Jurkat, Clone E6-1 (cell line): ENCODE measurements at regions not wholly inside any gene's neighbourhood (a gene's known extent, or its start where the extent isn't known, plus 50 kb on each side); places are given as distances from the start of the nearest gene placed in this dataset.
"Not testable (repeated sequence)": the region's sequence is repeated elsewhere in the genome, so short reads cannot be mapped to it uniquely, and the experiment has no call there.

Experiments used
- DNase-seq: peaks from one replicate; pipeline ENCODE4 v3.0.0-alpha.2; 2011; ENCODE audit warnings: low read depth, low spot score
- H3K4me3 ChIP-seq: 2 replicates; pipeline ENCODE4 v1.5.1; 2011; ENCODE audit warnings: mild to moderate bottlenecking, low read length, control low read depth, moderate library complexity

- no peak for DNase-seq
- no peak overlapping the region for H3K4me3 ChIP-seq
Measured at GRCh38 chr9:107792596-107792995, 303.0 kb upstream of the KLF4 start.

GRCh38 chr9:107792006-107792405 is 302.4 kb upstream of the KLF4 start:
- H3K4me3 ChIP-seq, result no peak overlapping the region
- no peak for DNase-seq

- H3K4me3 ChIP-seq, result no peak overlapping the region
- DNase-seq, result no peak
Measured at GRCh38 chr9:107789001-107789700, 299.6 kb upstream of the KLF4 start.

GRCh38 chr9:107786561-107786960 is 297.0 kb upstream of the KLF4 start:
- no peak for DNase-seq
- no peak overlapping the region for H3K4me3 ChIP-seq

- DNase-seq, result no peak
- H3K4me3 ChIP-seq, result no peak overlapping the region
Measured at GRCh38 chr9:107784235-107784958, 294.8 kb upstream of the KLF4 start.

GRCh38 chr9:107782789-107783188 is 293.2 kb upstream of the KLF4 start:
- H3K4me3 ChIP-seq, result no peak overlapping the region
- no peak for DNase-seq

- no peak for DNase-seq
- no peak overlapping the region for H3K4me3 ChIP-seq
Measured at GRCh38 chr9:107782381-107782780, 292.8 kb upstream of the KLF4 start.

- no peak for DNase-seq
- H3K4me3 ChIP-seq, result no peak overlapping the region
Measured at GRCh38 chr9:107780960-107781359, 291.4 kb upstream of the KLF4 start.

GRCh38 chr9:107779731-107780130 is 290.2 kb upstream of the KLF4 start:
- no peak overlapping the region for H3K4me3 ChIP-seq
- DNase-seq, result no peak

- DNase-seq, result no peak
Measured at GRCh38 chr9:107778661-107779060, 289.1 kb upstream of the KLF4 start.

GRCh38 chr9:107774099-107774498 is 284.5 kb upstream of the KLF4 start:
- DNase-seq, H3K4me3 ChIP-seq: not testable (repeated sequence)

More at GRCh38 chr9:107778661-107779060, 289.1 kb upstream of the KLF4 start:
- H3K4me3 ChIP-seq, result no peak overlapping the region

GRCh38 chr9:107772988-107773387 is 283.4 kb upstream of the KLF4 start:
- H3K4me3 ChIP-seq, result no peak overlapping the region
- DNase-seq, result no peak

- no peak overlapping the region for H3K4me3 ChIP-seq
- DNase-seq, result no peak
Measured at GRCh38 chr9:107770716-107771115, 281.1 kb upstream of the KLF4 start.

- DNase-seq, result no peak
- no peak overlapping the region for H3K4me3 ChIP-seq
Measured at GRCh38 chr9:107768224-107768623, 278.7 kb upstream of the KLF4 start.

- H3K4me3 ChIP-seq, result no peak overlapping the region
- DNase-seq, result no peak
Measured at GRCh38 chr9:107767711-107768110, 278.1 kb upstream of the KLF4 start.

GRCh38 chr9:107763469-107763868 is 273.9 kb upstream of the KLF4 start:
- DNase-seq, H3K4me3 ChIP-seq: not testable (repeated sequence)

GRCh38 chr9:107761307-107761706 is 271.7 kb upstream of the KLF4 start:
- no peak for DNase-seq
- no peak overlapping the region for H3K4me3 ChIP-seq

GRCh38 chr9:107760469-107761242 is 271.1 kb upstream of the KLF4 start:
- H3K4me3 ChIP-seq, result no peak overlapping the region

GRCh38 chr9:107759823-107760166 is 270.2 kb upstream of the KLF4 start:
- H3K4me3 ChIP-seq, result no peak overlapping the region
- no peak for DNase-seq

More at GRCh38 chr9:107760469-107761242, 271.1 kb upstream of the KLF4 start:
- DNase-seq, result no peak
